ENCODE measurements at regions not wholly inside any gene's neighbourhood (a gene's known extent, or its start where the extent isn't known, plus 50 kb on each side); places are given as distances from the start of the nearest gene placed in this dataset.

DNA sequence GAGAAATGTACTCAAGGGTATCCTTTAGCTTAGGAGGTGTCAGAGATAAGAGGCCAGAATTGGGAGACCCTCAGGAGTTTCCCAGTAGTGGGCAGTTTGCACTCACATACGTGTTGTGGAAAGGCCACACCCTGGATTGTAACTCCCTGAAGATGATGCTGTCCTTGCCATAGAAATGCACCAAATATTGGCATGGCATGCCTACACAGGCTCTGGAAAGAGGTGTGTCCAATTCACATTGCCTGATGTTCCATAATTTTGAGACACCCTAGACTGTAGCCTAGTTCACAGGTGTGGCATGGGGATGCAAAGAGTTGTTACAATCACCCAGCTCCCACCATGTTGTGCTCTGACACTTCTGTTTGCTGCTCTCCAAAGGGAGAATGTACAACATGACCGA, 271.9 kb downstream of the CCDC85A start:
- CTCF ChIA-PET = no interaction called here
- 36% methylated on average over 2 of the region's 2 CpGs for WGBS (ENCODE audit: low lambda C conversion rate)
- Histone ChIP-seq H3K27me3 (ENCODE audit: insufficient read depth) (no peaks in the 10 kb centered on the region), H3K36me3 (replicated peaks in 1 of 2; ENCODE audit: control insufficient read depth in 1 of 2, insufficient read depth in 2 of 2, low read length in 1 of 2) (no peaks in the 10 kb centered on the region), H3K9me3 (no peaks in the 10 kb centered on the region), H3K9me2 (no peaks in the 10 kb centered on the region), H3K4me1 (ENCODE audit: control insufficient read depth in 1 of 2, insufficient read depth in 2 of 2, low read depth in 1 of 2, low read length in 1 of 2) (no peaks in the 10 kb centered on the region; a peak in 1 of 4 replicates), H3K27ac (ENCODE audit: low read depth in 2 of 2, low read length in 1 of 2) (no peak overlapping the region), H4K20me1 (ENCODE audit: insufficient read depth) (no peaks in the 10 kb centered on the region), H2AFZ (ENCODE audit: low read depth) (no peak overlapping the region), H3K9ac (no peak overlapping the region), H3K4me3 (ENCODE audit: low read depth in 2 of 2, low read length in 1 of 2) (no peak overlapping the region), H3K79me2 (ENCODE audit: insufficient read depth) (no peaks in the 10 kb centered on the region), H3K4me2 (no peak overlapping the region), H3F3A (replicated peaks; ENCODE audit: insufficient read depth) (no peaks in the 10 kb centered on the region)
- DNase-seq = no peak
- POLR2A ChIA-PET = no interaction called here
- TF ChIP-seq PBX3 (IDR thresholded peaks at IDR 0.05) (no peak), TEAD4 (IDR thresholded peaks at IDR 0.05; ENCODE audit: borderline replicate concordance, insufficient read depth) (no peak), JUND (IDR thresholded peaks at IDR 0.05) (no peak)

DNA sequence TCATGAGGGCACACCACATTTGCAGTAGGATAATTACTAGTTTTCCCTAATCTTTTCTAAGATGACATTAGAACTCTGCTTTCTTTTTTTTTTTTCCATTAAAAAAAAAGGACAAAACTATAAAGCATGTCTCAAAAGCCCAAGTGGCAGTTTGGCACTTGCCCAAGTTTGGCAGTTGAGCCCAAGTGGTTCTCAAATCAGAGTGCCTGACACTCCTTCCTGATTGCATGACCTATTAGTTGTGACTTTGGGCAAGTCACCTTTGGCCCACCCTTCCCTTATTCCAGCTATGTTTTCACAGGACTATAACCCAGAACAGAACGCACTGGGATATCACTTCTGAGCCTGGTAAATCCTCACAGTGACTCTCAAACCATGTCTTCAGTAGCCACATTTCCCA, 273.0 kb downstream of the CCDC85A start:
- H4K20me1 ChIP-seq (ENCODE audit: insufficient read depth) = no peaks in the 10 kb centered on the region
- DNase-seq = no peak
- 50% methylated on average over 1 of the region's 1 CpG for WGBS (ENCODE audit: low lambda C conversion rate)
- no peaks in the 10 kb centered on the region; a peak in 1 of 4 replicates for H3K4me1 ChIP-seq (ENCODE audit: control insufficient read depth in 1 of 2, insufficient read depth in 2 of 2, low read depth in 1 of 2, low read length in 1 of 2)
- H3K27ac ChIP-seq (ENCODE audit: low read depth in 2 of 2, low read length in 1 of 2) = no peak overlapping the region
- H3K4me3 ChIP-seq (ENCODE audit: low read depth in 2 of 2, low read length in 1 of 2) = no peak overlapping the region
- H3K27me3 ChIP-seq (ENCODE audit: insufficient read depth) = no peaks in the 10 kb centered on the region
- no peaks in the 10 kb centered on the region for H3F3A ChIP-seq (replicated peaks; ENCODE audit: insufficient read depth)
- CTCF ChIA-PET = no interaction called here
- H2AFZ ChIP-seq (ENCODE audit: low read depth) = no peak overlapping the region
- TF ChIP-seq YY1 (IDR thresholded peaks at IDR 0.05; ENCODE audit: low read depth) (no peak), NRF1 (IDR thresholded peaks at IDR 0.05; ENCODE audit: low read depth, low read length) (no peak), IRF3 (IDR thresholded peaks at IDR 0.05; ENCODE audit: low read depth, low read length) (no peak), GATA2 (CRISPR knock-in tag; IDR thresholded peaks at IDR 0.05) (no peak), ZBTB33 (IDR thresholded peaks at IDR 0.05; ENCODE audit: borderline replicate concordance, low read depth) (no peak), FOXM1 (IDR thresholded peaks at IDR 0.05; ENCODE audit: low read depth) (no peak), RXRA (IDR thresholded peaks at IDR 0.05; ENCODE audit: borderline replicate concordance, low read depth) (no peak), EZH2phosphoT487 (IDR thresholded peaks at IDR 0.05; ENCODE audit: borderline replicate concordance, low read depth) (no peak)
- TF ChIP-seq, protein P1, sequence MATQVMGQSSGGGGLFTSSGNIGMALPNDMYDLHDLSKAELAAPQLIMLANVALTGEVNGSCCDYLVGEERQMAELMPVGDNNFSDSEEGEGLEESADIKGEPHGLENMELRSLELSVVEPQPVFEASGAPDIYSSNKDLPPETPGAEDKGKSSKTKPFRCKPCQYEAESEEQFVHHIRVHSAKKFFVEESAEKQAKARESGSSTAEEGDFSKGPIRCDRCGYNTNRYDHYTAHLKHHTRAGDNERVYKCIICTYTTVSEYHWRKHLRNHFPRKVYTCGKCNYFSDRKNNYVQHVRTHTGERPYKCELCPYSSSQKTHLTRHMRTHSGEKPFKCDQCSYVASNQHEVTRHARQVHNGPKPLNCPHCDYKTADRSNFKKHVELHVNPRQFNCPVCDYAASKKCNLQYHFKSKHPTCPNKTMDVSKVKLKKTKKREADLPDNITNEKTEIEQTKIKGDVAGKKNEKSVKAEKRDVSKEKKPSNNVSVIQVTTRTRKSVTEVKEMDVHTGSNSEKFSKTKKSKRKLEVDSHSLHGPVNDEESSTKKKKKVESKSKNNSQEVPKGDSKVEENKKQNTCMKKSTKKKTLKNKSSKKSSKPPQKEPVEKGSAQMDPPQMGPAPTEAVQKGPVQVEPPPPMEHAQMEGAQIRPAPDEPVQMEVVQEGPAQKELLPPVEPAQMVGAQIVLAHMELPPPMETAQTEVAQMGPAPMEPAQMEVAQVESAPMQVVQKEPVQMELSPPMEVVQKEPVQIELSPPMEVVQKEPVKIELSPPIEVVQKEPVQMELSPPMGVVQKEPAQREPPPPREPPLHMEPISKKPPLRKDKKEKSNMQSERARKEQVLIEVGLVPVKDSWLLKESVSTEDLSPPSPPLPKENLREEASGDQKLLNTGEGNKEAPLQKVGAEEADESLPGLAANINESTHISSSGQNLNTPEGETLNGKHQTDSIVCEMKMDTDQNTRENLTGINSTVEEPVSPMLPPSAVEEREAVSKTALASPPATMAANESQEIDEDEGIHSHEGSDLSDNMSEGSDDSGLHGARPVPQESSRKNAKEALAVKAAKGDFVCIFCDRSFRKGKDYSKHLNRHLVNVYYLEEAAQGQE (IDR thresholded peaks at IDR 0.05; ENCODE audit: low read depth, low read length) = no peak
- H3K9me3 ChIP-seq = no peaks in the 10 kb centered on the region
- no peaks in the 10 kb centered on the region for H3K79me2 ChIP-seq (ENCODE audit: insufficient read depth)
- POLR2A ChIA-PET = no interaction called here
- no peak overlapping the region for H3K9ac ChIP-seq
- H3K9me2 ChIP-seq = no peaks in the 10 kb centered on the region
- H3K4me2 ChIP-seq = no peak overlapping the region
- no peaks in the 10 kb centered on the region for H3K36me3 ChIP-seq (replicated peaks in 1 of 2; ENCODE audit: control insufficient read depth in 1 of 2, insufficient read depth in 2 of 2, low read length in 1 of 2)
